Nephron progenitor cell (in vitro differentiated cells): ENCODE measurements at regions not wholly inside any gene's neighbourhood (a gene's known extent, or its start where the extent isn't known, plus 50 kb on each side); places are given as distances from the start of the nearest gene placed in this dataset.

Experiments used
- DNase-seq: peaks from one replicate; pipeline ENCODE4 v3.0.0; 2021
- H3K27ac Mint-ChIP-seq: 2 replicates; pipeline ENCODE4 v1.8.0; 2021; ENCODE audit warnings: mild to moderate bottlenecking, moderate library complexity, mixed read lengths
- H3K27me3 Mint-ChIP-seq: 2 replicates; pipeline ENCODE4 v1.8.0; 2021; ENCODE audit warnings: mild to moderate bottlenecking, low read depth, mixed read lengths; ENCODE audit not compliant: poor library complexity
- H3K36me3 Mint-ChIP-seq: 2 replicates; pipeline ENCODE4 v1.8.0; 2021; ENCODE audit warnings: low read depth, mixed read lengths
- H3K4me1 Mint-ChIP-seq: 2 replicates; pipeline ENCODE4 v1.8.0; 2021; ENCODE audit warnings: mixed read lengths
- H3K4me3 Mint-ChIP-seq: 2 replicates; pipeline ENCODE4 v1.8.0; 2021; ENCODE audit warnings: mild to moderate bottlenecking, moderate library complexity, mixed read lengths
- H3K9me3 Mint-ChIP-seq: 2 replicates; pipeline ENCODE4 v1.8.0; 2021; ENCODE audit warnings: mild to moderate bottlenecking, moderate library complexity, mixed read lengths
- CTCF ChIP-seq: fragments of 200-600 bp; sonication (generic); IDR thresholded peaks from 2 replicates; pipeline ENCODE4 v1.5.0; 2021; ENCODE audit warnings: antibody characterized with exemption

- peaks cover 3% of the 10 kb centered on the region for H3K27me3 Mint-ChIP-seq
- peaks cover 74% of the 10 kb centered on the region for H3K9me3 Mint-ChIP-seq
- peaks cover 23% of the 10 kb centered on the region for H3K36me3 Mint-ChIP-seq
- no peak overlapping the region for H3K4me3 Mint-ChIP-seq
- TF ChIP-seq CTCF, result no peak
- no peak for DNase-seq
- no peak overlapping the region for H3K27ac Mint-ChIP-seq
- peaks cover 1% of the 10 kb centered on the region for H3K4me1 Mint-ChIP-seq
Measured at GRCh38 chrX:10034740-10035260, 67.6 kb downstream of the CLDN34 start.

- TF ChIP-seq CTCF, result no peak
- Mint-ChIP-seq H3K4me1 (peaks cover 13% of the 10 kb centered on the region), H3K9me3 (peaks cover 67% of the 10 kb centered on the region), H3K4me3 (no peak overlapping the region), H3K27me3 (no peaks in the 10 kb centered on the region), H3K36me3 (peaks cover 28% of the 10 kb centered on the region), H3K27ac (no peak overlapping the region)
- DNase-seq, result no peak
Measured at GRCh38 chrX:10038585-10038984, 71.4 kb downstream of the CLDN34 start.

DNA sequence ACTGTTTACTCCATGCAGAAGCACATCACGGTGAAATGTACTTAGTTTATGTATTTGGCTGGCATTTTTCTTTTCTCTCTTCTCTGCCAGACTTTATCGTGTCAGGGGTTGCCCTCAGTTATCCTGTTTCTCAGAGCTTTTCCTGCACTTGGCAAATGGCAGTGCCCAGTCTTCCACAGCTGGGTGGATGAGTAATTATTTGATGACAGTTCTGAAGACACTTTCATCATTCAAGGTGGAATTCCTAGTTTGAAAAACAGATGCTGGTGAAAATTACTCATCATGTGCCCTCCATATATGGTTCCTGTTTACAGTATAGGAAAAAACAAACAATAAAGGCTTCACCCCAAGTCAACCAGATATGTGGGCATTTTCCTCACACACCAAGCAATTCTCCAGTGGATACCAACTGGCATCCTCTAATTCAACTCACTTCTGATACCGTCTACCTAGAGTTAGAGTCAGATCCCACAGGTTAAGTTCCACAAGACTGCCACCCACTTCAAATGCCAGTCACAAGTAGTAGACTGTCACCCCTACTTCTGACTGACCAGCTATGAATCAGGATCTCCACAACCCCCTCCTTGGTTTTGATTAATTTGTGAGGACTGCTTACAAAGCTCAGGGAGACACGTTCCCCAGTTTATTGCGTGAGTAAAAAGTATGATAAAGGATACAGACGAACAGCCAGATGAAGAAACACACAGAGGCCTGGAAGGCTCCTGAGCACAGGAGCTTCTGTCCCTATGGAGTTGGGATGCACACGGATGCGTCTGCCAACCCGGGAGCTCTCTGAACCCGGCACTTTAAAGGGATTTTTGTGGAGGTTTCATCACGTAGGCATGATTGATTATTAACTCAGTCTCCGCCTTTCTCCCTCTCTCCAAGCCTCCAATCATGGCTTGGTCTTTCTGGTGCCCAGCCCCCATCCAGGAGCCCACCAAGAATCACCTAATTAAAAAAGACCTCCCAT lies 72.9 kb downstream of the CLDN34 start:
- no peak overlapping the region for H3K27ac Mint-ChIP-seq

GRCh38 chrX:10040961-10041360 lies 73.8 kb downstream of the CLDN34 start:
- Mint-ChIP-seq H3K36me3 (peaks cover 12% of the 10 kb centered on the region), H3K4me1 (peaks cover 19% of the 10 kb centered on the region), H3K27ac (no peak overlapping the region), H3K4me3 (no peak overlapping the region), H3K27me3 (no peaks in the 10 kb centered on the region), H3K9me3 (peaks cover 55% of the 10 kb centered on the region)
- TF ChIP-seq CTCF, result no peak
- DNase-seq, result no peak

More for the DNA sequence above, 72.9 kb downstream of the CLDN34 start:
- no peak overlapping the region for H3K4me3 Mint-ChIP-seq
- no peaks in the 10 kb centered on the region for H3K27me3 Mint-ChIP-seq
- DNase-seq, result no peak
- peaks cover 60% of the 10 kb centered on the region for H3K9me3 Mint-ChIP-seq
- peaks cover 14% of the 10 kb centered on the region for H3K36me3 Mint-ChIP-seq
- H3K4me1 Mint-ChIP-seq, result peaks cover 19% of the 10 kb centered on the region
- TF ChIP-seq CTCF, result no peak

GRCh38 chrX:10041383-10041782 lies 74.2 kb downstream of the CLDN34 start:
- Mint-ChIP-seq H3K27ac (peak overlapping the region; percentile 19), H3K4me1 (peaks cover 19% of the 10 kb centered on the region), H3K36me3 (peaks cover 9% of the 10 kb centered on the region), H3K4me3 (no peak overlapping the region), H3K27me3 (no peaks in the 10 kb centered on the region), H3K9me3 (peaks cover 51% of the 10 kb centered on the region)
- DNase-seq, result no peak
- TF ChIP-seq CTCF, result no peak
